GM23248 (cell line): ENCODE measurements at regions not wholly inside any gene's neighbourhood (a gene's known extent, or its start where the extent isn't known, plus 50 kb on each side); places are given as distances from the start of the nearest gene placed in this dataset.

ENCODE experiments used
- EZH2 ChIP-seq: fragments of 200-600 bp; sonication (generic); IDR thresholded peaks from 2 replicates; pipeline ENCODE4 v1.6.1; 2018; ENCODE audit warnings: antibody characterized with exemption, mild to moderate bottlenecking; ENCODE audit not compliant: insufficient read depth, poor library complexity, severe bottlenecking
- EZH2phosphoT487 ChIP-seq: fragments of 200-600 bp; sonication (generic); IDR thresholded peaks from 2 replicates; pipeline ENCODE4 v1.6.1; 2018; ENCODE audit warnings: antibody characterized with exemption, moderate library complexity, mild to moderate bottlenecking, low read depth; ENCODE audit not compliant: insufficient read depth

GRCh38 chr13:27371932-27372331, 52.5 kb upstream of the GTF3A start:
- no peak for TF ChIP-seq EZH2
- no peak for TF ChIP-seq EZH2phosphoT487
